NCI-H2196 treated with DMSO at 0.1 percent for 48 hours (cell line): ENCODE measurements at regions not wholly inside any gene's neighbourhood (a gene's known extent, or its start where the extent isn't known, plus 50 kb on each side); places are given as distances from the start of the nearest gene placed in this dataset.

ENCODE experiments used
- DNase-seq: peaks from one replicate; lab custom pipeline; 2025; ENCODE audit not compliant: unreplicated experiment; lab: John Stamatoyannopoulos, UW

DNA sequence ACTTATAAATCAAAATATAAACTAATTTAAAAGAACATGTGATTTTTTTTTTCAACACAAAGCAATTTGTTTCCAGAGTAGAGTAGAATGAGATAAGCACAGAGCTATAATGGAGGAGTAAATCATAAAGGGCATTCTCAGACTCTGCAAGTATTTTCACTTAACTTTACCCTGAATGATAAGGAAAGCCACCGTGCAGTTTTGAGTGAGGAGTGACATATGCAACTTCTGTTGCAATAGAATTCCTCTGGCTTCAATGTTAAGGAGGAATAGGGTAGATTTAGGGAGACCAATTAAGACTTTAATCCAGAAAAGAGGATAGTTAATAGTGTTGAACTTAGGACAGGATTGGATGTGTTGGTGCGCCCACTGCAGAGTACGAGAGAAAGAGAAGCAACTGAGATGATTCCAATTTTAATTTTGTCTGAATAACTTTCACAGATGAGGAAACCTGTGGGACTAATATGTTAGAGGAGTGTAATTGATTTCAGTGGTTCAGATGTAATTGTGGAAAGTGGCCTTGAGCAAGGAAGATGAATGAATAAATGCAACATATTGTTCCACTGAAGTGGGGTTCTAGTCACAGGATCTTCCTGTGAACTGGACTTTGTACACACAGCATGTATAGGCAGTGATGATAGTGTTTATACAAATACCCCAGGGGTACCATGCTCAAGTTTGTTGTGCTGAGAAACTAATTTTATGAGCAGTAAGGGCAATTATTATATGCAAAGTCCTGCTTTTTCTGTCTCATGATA is 255.5 kb upstream of the ANO3 start:
- DNase-seq = no peak

DNA sequence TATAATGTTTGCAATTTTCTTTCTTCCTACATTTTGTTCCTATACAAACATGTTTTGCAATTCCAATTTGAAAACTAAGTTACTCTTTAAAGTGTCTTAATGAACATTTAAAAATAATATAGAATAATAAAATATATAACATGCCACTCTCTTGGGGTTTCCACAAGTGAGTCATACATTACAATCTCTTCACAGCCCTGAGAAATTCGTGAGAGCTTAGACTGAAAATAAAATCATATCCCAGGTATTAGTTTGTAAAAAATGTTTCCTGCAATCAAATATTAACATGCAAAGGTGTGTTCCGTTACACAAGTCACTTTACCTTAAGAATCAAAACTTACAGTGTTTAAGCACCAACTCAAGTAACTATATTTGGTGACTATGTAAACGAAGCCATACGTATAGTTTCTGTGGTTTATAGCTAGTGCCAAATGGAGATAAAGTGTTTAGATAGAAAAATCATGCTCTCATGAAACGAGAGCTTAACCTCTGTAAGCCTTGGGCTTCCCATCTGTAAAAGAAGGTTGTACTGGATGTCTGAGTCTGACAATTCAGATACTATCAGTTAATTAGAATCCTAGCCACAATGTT is 253.6 kb upstream of the ANO3 start:
- DNase-seq = no peak

DNA sequence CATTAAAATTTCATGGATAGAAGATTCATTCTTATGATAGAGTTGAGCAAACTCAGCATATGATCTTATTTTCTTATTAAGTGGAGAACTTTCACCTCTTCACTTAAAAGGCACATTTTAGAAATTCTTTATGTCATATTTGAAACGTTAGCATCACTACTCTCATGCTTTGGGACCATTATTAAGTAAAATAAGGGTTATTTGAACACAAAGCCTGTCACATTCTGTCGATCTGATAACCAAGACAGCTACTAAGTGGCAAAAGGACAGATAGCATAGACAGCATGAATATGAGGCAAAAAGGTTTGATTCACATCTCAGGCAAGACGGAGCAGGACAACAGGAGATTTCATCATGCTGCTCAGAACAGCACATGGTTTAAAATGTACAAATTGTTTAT is 247.6 kb upstream of the ANO3 start:
- DNase-seq = no peak

DNA sequence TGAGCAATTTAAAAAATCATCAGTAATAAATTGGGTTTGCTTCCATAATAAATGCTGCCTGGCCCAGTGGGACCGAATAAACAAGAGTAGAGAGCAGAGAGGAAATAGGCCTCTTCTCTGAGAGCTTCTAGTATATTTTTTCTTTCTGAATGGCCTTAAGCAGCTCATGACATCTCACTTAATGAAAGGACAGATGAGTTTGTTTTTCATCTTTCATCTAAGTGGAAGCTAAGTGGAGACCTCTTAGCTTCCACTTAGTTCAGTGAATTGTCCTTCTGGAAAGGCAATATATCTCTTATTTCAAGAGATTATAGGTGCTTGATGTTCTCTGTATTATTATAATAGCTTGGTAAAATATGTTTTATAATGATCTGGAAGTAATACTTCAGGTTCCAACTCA is 245.9 kb upstream of the ANO3 start:
- no peak for DNase-seq

DNA sequence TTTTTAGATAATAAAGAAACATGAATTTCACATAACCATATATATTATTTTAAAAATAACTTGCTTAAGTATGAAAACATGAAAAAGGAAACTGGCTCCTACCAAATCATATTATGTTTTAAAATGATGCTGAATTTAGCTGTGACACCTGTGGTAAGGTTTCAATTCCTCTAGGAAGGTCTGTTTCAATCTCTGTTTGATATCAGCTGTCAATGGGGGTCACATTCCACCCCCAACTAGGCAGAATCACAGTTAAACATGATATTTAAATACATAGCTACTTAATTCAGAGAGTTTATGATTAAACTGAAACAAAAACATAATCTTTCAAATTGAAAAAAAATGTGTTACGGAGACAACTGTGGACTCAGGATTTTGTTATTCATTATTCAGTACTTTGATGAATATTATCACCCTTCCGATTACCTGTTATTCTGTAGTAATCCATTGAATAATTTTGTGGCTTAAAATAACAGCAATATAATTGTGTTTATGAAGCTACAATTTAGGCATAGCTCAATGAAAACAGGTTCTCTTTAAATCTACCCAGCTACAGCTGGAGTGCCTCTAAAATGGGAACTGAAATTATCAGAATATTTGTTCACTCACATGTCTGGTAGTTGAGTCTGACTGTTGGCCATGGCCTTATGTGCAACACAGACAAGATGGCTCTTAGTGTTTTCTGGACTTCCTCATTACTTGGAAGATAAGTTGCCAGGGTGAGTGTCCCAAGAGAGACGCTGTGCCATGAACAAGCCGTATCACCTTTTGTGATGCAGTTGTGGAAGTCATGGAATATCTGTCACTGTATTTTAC is 244.6 kb upstream of the ANO3 start:
- no peak for DNase-seq

DNA sequence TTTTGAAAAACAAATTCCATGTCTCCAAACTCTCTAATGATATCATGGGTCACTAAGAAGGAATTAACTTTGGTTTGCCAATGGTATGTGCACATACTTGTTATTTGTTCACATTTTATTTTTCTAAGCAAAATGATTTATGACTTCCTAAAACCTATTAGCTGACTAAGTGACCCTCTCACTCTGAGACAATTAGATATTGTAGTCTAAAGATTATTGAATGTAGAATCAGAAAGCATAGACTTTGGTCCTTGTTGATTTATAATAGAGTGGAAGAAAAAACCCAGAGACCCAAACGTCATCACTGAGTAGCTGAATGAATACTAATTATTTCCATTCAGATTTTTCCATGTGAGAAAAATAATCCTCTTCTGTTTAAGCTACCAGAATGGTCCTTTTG is 243.5 kb upstream of the ANO3 start:
- DNase-seq = no peak

DNA sequence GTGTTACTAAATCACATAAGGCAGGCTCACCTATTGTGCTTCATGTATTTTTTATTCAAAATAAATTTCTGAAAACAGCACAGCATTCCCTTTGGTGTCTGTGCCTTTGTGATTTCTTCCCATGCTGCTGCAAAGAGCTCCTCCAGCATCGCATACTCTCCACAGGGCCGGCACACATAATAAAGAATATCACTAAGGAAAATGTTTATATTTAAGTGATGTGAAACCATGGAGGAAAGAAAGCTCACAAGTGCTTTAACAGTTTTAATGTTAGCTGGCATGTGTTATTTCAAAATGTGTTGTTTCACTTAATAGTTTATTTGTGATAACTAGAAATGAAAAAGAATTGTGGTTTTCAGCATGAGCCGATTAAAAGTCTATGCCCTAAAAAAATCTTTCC is 241.3 kb upstream of the ANO3 start:
- DNase-seq = no peak

DNA sequence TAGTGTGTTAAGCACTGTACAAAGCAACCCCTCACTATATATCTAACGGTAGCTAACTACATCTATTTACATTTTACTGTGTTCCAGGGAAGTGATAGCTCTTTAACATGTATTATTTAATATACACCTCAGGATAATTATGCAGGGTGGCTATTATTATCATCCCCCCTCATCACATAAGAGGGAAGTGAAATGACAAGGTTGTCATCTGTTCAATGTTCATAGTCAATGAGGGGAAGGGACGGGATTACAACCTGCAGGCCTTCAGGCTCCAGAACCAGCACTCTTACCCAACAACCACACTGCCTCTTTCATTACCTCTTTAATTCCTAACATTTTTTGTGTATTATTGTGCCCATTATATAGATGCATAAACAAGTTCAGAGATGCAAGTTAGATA is 238.7 kb upstream of the ANO3 start:
- no peak for DNase-seq

DNA sequence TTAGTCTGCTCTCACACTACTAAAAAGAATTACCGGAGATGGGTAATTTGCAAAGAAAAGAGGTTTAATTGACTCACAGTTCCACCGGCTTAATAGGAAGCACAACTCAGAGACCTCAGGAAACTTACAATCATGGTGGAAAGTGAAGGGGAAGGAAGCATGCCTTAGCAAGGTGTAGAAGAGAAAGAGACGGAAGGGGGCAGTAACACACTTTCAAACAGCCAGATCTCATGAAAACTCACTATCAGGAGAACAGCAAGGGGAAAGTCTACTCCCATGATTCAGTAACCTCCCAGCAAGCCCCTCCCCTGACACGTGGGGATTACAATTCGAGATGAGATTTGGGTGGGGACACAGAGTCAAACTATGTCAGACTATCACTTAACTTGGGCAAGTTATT is 236.6 kb upstream of the ANO3 start:
- no peak for DNase-seq

DNA sequence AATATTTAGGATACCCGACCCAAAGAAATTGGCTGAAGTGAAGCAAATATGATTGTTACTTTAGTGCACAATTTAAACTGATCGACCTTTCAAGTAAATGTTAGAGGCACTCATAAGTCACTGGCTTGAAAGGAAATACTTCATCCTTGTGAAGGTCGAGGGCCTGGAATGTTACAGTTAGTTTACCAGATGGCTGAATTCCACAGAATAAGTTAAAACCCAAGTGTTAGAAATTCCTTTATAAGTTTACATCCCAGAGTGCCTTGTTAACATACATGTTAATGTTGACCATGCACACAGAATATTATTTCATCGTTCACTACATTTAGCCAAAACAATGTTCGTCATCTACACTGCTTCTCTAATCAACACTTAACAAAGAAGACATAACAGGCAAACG is 235.5 kb upstream of the ANO3 start:
- no peak for DNase-seq

DNA sequence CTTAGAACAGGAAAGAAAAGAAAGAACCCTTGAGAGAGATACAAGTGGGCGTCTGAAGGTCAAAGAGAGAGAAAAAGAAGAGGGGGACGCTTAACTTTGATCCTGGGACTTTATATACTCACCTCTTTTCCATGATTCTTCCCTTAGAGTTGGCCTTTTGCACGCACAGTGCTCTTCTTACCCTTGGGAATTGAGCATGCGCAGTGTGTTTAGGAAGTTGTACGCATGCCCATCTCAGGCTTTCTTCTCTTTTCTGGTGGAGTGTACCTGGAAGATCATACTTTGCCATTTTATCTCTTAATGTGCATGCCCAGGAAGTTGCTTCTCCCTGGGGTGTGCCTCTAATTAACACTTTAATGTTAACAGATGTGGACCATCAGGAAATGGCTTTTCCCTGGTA is 229.6 kb upstream of the ANO3 start:
- no peak for DNase-seq

DNA sequence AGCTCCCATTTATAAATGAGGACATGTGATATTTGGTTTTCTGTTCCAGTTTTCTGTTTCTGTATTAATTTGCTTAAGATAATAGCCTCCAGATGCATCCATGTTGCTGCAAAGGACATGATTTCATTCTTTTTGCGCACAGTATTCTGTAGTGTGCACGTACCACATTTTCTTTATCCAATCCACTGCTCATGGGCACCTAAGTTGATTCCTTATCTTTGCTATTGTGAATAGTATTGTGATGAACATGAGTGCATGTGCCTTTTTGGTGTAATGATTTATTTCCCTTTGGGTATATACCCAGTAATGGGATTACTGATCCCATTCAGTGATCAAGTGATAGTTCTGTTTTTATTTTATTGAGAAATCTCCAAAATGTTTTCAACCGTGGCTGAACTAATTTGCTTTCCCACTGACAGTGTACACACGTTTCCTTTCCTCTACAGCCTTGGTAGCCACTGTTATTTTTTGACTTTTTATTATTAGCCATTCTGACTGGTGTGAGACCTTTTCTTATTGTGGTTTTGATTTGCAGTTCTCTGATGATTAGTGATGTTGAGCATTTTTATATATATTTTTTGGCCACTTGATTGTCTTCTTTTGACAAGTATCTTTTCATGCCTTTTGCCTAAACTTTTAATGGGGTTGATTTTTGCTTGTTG is 226.0 kb upstream of the ANO3 start:
- no peak for DNase-seq

DNA sequence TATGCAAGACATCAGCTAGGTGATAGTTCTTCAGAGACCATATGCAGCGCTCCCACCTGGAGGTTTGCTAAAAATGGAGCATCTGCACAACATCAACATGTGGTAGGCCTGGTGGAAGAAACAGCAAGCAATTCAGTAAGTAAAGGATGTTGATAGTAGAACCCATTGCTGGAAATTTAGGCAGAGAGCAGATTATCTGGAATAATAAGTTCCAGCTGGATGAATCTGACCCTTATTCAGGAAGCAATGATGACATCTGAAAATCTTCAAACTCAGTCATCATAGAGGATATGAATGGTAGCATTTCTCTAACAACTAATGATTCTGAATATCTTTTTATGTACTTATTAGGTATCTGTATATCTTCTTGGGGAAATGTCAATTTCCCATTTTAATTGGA is 225.2 kb upstream of the ANO3 start:
- no peak for DNase-seq

DNA sequence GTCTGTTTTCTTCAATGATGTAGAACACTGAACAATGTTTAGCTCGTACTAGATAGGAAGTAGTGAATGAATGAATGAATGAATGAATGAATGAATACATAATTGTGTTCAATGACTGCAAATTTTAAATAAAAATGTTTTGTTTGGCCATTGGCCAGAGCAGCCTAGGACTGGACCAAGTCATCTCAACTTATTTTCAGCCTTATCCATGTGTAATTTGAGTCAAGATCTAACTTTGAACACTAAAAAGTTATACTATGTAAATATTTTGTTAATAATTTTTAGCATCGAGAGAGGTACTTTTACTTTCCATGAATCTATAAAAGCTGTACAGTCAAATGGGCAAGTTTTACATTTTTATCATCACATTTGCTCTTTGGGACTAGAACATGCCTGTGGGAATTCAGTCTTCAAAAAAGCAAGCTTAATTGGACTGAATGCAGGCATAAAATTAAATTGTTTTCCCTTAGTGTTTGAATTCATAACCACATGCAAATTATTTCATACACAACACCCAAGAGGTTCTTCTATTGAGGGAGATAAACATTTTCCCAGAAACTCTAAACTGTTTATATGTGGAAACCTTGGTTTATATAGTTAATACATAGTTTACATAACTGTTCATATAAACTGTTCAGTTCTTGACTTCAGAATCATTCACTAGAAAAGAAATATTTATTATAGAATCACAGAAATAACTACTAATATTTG is 222.1 kb upstream of the ANO3 start:
- no peak for DNase-seq

DNA sequence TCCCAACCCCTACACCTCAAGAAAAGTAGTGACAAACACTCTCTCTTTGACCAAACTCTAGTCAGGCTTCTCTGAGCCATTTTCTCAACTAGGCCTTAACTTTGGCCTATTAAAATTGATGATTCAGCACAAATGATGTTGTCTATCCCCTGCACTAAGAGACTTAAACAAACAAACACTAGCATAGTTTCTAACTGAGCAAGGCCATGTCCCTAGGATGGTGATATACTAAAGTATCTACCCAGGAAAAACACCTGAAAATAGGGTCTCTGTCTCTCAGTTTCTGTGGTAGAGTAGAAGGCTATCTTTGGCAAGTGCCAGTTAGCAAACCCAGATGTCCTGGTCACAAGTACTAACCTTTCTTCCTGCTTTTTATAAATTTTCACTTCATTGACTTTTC is 219.7 kb upstream of the ANO3 start:
- no peak for DNase-seq

DNA sequence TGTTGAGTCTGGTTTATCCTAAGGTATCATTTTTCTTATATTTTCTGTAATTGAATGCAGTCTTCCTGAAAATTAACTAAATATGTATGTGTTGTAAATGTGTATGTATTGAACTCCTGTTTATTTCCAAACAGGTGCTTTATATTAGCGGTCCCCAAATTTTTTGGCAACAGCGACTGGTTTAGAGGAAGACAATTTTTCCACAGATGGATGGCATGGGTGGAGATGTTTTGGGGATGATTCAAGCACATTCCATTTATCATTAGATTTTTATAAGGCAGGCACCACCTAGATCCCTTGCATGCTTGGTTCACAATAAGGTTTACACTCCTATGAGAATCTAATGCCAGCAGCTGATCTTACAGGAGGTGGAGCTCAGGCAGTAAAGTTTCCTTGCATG is 210.5 kb upstream of the ANO3 start:
- no peak for DNase-seq

DNA sequence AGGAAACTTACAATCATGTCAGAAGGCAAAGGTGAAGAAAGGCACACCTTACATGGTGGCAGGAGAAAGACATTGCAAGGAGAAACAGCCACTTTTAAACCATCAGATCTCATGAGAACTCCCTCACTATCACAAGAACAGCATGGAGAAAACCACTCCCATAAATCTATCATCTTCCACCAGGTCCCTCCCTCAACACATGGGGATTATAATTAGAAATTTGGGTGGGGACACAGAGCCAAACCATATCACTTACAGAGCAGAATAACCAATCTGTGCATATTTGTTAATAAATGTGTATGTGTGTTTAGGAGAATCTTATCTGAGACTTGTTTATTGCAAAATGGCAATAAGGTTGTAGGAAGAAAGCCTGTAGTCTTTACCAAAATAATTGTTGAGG is 205.2 kb upstream of the ANO3 start:
- DNase-seq = no peak

DNA sequence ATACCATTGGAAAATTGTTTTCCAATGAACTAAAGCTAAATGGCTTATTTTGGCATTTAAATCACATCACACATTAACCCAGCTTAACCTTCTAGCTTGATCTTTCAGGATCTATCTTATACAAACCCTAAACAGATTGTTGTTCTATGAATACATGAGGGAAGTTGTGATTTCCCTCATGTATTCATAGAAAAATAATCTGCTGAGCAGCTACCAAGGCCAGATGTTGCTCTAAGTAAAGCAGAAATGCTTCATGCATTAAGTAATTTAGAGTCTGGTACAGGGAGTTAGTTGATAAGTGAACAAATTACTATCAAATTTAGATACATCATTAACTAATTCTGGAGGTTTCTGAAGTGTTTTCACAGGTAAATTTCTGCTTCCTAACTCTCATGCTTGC is 204.6 kb upstream of the ANO3 start:
- DNase-seq = no peak

DNA sequence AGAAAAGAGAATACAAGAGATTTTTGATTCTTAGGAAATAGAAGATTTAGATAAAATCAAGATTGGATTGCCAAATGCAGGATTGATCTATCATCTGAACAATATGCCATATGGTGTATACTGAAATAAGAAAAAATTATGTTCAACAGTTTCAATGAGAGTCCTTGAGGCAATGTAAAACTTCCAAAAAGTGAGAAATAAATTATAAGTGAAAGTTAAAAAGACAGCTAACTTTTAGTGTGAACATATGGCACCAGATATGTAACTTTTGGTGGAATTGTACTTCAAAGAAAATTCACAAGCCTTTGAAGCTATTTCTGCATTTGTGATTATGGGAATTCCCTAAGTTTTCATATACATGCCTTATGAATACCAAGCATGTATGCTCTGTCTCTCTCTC is 200.5 kb upstream of the ANO3 start:
- no peak for DNase-seq

DNA sequence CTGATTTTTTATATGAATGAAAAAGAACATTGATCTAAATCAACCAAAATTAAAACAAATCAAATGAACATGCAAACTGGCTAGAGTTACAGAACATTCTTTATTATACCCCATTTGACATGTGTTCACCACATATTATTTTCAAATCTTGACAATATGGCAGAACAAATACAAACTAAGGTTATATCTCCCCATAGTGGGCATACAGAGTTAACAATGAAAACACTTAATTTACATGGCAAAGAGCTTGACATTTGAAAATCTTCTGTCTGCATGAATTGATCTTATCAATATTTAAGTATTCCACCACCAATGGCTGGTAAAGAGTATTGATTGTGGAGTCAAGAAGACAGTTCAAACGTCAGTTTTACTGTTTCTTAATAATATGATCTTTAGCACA is 197.9 kb upstream of the ANO3 start:
- no peak for DNase-seq
